Osteoblast (primary cell): ENCODE measurements at regions not wholly inside any gene's neighbourhood (a gene's known extent, or its start where the extent isn't known, plus 50 kb on each side); places are given as distances from the start of the nearest gene placed in this dataset.

Experiments
- DNase-seq: peaks from one replicate; pipeline ENCODE4 v3.0.0; 2011; ENCODE audit warnings: low spot score, mixed read lengths; ENCODE audit not compliant: insufficient read length; ENCODE audit errors: missing footprints
- H2AFZ ChIP-seq: 2 replicates; pipeline ENCODE4 v1.6.0; 2011; ENCODE audit warnings: mild to moderate bottlenecking, low read length
- H3K27ac ChIP-seq: 2 replicates; pipeline ENCODE4 v1.5.1; 2011; ENCODE audit warnings: mild to moderate bottlenecking, low read depth, low read length, moderate library complexity
- H3K27me3 ChIP-seq: 2 replicates; pipeline ENCODE4 v1.6.0; 2012; ENCODE audit warnings: mild to moderate bottlenecking, control low read depth, inconsistent platforms, low read length, moderate library complexity; ENCODE audit not compliant: insufficient read depth
- H3K36me3 ChIP-seq: 2 replicates; pipeline ENCODE4 v1.5.1; 2011; ENCODE audit warnings: mild to moderate bottlenecking, low read length, control low read depth, moderate library complexity; ENCODE audit not compliant: insufficient read depth
- H3K4me1 ChIP-seq: 2 replicates; pipeline ENCODE4 v1.5.1; 2011; ENCODE audit warnings: mild to moderate bottlenecking, low read length, control low read depth, moderate library complexity; ENCODE audit not compliant: insufficient read depth
- H3K4me2 ChIP-seq: 2 replicates; pipeline ENCODE4 v1.6.0; 2011; ENCODE audit warnings: mild to moderate bottlenecking, low read length; ENCODE audit not compliant: insufficient read depth
- H3K4me3 ChIP-seq: fragments of 200-600 bp; sonication (generic); 3 replicates; pipeline ENCODE4 v1.5.1; 2012; ENCODE audit warnings: mild to moderate bottlenecking, low read length, inconsistent platforms; ENCODE audit not compliant: insufficient read depth
- H3K79me2 ChIP-seq: 2 replicates; pipeline ENCODE4 v1.6.0; 2012; ENCODE audit warnings: mild to moderate bottlenecking, low read length, control low read depth, inconsistent platforms; ENCODE audit not compliant: insufficient read depth
- H3K9me3 ChIP-seq: 2 replicates; pipeline ENCODE4 v1.5.1; 2011; ENCODE audit warnings: low read depth, low read length, control low read depth
- H4K20me1 ChIP-seq: 2 replicates; pipeline ENCODE4 v1.6.0; 2012; ENCODE audit warnings: mild to moderate bottlenecking, low read length, control low read depth; ENCODE audit not compliant: insufficient read depth
- CTCF ChIP-seq: IDR thresholded peaks from 2 replicates; pipeline ENCODE4 v1.5.1; 2011; ENCODE audit warnings: mild to moderate bottlenecking, low read depth, low read length, moderate library complexity; ENCODE audit errors: extremely low read depth

DNA sequence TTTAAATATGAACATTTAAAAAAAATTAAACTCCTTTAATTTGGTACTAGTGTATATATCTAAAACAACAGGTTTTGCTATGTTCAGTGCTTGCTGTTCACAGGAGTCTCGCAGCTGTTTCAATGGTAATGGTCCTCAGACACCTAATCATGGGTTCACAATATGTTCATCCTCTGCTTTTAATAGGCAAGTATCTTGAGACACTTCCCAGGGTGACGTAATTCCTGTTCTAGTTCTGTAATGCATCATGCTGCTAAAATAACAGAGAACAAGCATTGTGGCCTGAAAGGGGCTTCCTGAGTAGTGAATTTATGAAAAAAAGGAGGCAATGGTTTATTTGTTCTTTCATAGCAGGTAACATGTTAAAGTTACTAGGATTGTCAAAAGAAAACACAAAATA, 625.2 kb upstream of the GBE1 start:
- no peak overlapping the region for H3K4me2 ChIP-seq
- no peak for TF ChIP-seq CTCF

GRCh38 chr3:82384181-82384580, 622.7 kb upstream of the GBE1 start:
- no peak for TF ChIP-seq CTCF

More for the DNA sequence above, 625.2 kb upstream of the GBE1 start:
- Histone ChIP-seq H3K36me3 (no peaks in the 10 kb centered on the region), H2AFZ (no peak overlapping the region), H3K27ac (no peak overlapping the region), H3K4me1 (no peaks in the 10 kb centered on the region), H4K20me1 (no peaks in the 10 kb centered on the region), H3K4me3 (no peak overlapping the region), H3K9me3 (peaks cover 2% of the 10 kb centered on the region), H3K79me2 (no peaks in the 10 kb centered on the region), H3K27me3 (no peaks in the 10 kb centered on the region)
- DNase-seq: no peak

GRCh38 chr3:82382831-82383230, 621.4 kb upstream of the GBE1 start:
- H3K4me3 ChIP-seq: no peak overlapping the region
- no peaks in the 10 kb centered on the region for H3K36me3 ChIP-seq
- H3K79me2 ChIP-seq: no peaks in the 10 kb centered on the region
- no peak for DNase-seq
- no peak overlapping the region for H3K27ac ChIP-seq
- peaks cover 2% of the 10 kb centered on the region for H3K9me3 ChIP-seq
- H4K20me1 ChIP-seq: no peaks in the 10 kb centered on the region
- H3K27me3 ChIP-seq: no peaks in the 10 kb centered on the region
- TF ChIP-seq CTCF: no peak
- H2AFZ ChIP-seq: no peak overlapping the region
- no peaks in the 10 kb centered on the region for H3K4me1 ChIP-seq
- H3K4me2 ChIP-seq: no peak overlapping the region

More at GRCh38 chr3:82384181-82384580, 622.7 kb upstream of the GBE1 start:
- Histone ChIP-seq H3K9me3 (peaks cover 2% of the 10 kb centered on the region), H3K4me1 (no peaks in the 10 kb centered on the region), H4K20me1 (no peaks in the 10 kb centered on the region), H3K36me3 (no peaks in the 10 kb centered on the region), H3K79me2 (no peaks in the 10 kb centered on the region), H3K27ac (no peak overlapping the region), H2AFZ (no peak overlapping the region), H3K4me3 (no peak overlapping the region), H3K27me3 (no peaks in the 10 kb centered on the region), H3K4me2 (no peak overlapping the region)
- DNase-seq: no peak

DNA sequence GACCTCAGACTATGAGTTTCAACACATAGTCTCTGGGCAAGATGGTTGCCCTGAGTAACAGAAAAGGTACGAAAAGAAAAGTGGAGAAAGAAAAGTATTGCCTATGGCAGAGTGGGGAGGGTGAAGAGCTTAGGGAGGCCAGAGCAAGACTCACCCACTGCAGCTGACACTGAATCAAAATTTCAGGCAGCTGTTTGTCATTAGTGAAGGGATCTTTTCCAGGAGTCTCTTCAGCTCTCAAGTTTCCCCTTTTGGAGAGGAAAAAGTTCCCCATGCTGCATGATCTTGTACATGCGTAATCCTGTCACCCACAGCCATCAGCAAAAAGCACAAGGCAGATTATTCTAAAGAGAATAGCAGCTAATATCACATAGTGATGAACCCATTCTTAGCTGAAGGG, 616.9 kb upstream of the GBE1 start:
- Histone ChIP-seq H3K36me3 (no peaks in the 10 kb centered on the region), H3K4me3 (no peak overlapping the region), H3K9me3 (no peaks in the 10 kb centered on the region), H3K4me1 (no peaks in the 10 kb centered on the region), H4K20me1 (no peaks in the 10 kb centered on the region), H3K27ac (no peak overlapping the region), H3K79me2 (no peaks in the 10 kb centered on the region), H3K27me3 (no peaks in the 10 kb centered on the region), H3K4me2 (no peak overlapping the region), H2AFZ (no peak overlapping the region)
- DNase-seq: no peak
- TF ChIP-seq CTCF: no peak
